ENCODE measurements at regions not wholly inside any gene's neighbourhood (a gene's known extent, or its start where the extent isn't known, plus 50 kb on each side); places are given as distances from the start of the nearest gene placed in this dataset.

DNA sequence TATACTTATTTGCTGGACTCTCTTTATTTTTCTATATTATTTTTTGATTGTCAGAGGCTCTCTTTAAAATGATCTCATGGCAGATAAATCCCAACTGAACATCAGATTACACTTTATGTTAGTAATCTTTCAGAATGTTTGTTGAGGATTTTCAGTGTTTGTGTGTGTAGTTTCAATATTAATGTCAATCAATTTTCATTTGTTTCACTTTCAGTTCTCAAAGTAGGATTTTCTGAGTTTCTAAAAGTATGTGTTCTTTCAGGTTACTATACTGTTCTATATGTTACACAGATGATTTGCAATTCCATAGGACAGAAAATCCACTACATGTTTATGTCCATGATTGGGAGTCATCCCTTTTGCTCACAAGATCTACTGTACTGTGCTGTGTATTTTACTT is 311.9 kb upstream of the POT1 start:
- TF ChIP-seq ZNF565 (CRISPR knock-in tag; conservative IDR thresholded peaks at IDR 0.05; ENCODE audit: low read depth) (no peak), GLIS3 (CRISPR knock-in tag; IDR thresholded peaks at IDR 0.05) (no peak), ZNF8 (CRISPR knock-in tag; IDR thresholded peaks at IDR 0.05) (no peak), ZFP3 (CRISPR knock-in tag; IDR thresholded peaks at IDR 0.05) (no peak), CSRNP3 (CRISPR knock-in tag; IDR thresholded peaks at IDR 0.05) (no peak), ARNTL (CRISPR knock-in tag; IDR thresholded peaks at IDR 0.05; ENCODE audit: borderline replicate concordance, low read depth) (no peak), ESRRG (CRISPR knock-in tag; IDR thresholded peaks at IDR 0.05) (no peak), RARB (CRISPR knock-in tag; IDR thresholded peaks at IDR 0.05) (no peak)
